ENCODE measurements at regions not wholly inside any gene's neighbourhood (a gene's known extent, or its start where the extent isn't known, plus 50 kb on each side); places are given as distances from the start of the nearest gene placed in this dataset.
A peak's percentile ranks its signal among the peaks of the same experiment; 100 is the strongest.
"Not testable (repeated sequence)": the region's sequence is repeated elsewhere in the genome, so short reads cannot be mapped to it uniquely, and the experiment has no call there.

DNA sequence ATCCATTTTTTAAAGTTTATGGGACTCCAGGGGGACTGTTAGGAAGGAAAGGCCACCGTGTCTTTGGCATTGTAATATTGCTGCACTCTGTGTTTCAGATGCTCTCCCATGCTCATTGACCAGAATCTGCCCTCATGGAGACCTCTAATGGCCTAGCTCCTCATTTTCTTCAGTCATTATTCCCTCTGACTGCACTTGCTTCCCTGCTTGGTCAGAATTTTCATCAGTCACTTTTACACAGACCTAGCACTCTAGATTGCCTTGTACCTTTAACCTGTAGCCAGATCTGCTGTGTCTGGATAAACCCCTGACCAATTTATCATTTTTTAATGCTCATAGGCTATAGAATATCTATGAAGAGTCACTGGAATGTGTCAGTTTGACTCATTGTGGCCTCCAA, 155.5 kb upstream of the NUDT12 start:
- DNase-seq (ENCODE audit: low read depth in 2 of 2) = no peak

DNA sequence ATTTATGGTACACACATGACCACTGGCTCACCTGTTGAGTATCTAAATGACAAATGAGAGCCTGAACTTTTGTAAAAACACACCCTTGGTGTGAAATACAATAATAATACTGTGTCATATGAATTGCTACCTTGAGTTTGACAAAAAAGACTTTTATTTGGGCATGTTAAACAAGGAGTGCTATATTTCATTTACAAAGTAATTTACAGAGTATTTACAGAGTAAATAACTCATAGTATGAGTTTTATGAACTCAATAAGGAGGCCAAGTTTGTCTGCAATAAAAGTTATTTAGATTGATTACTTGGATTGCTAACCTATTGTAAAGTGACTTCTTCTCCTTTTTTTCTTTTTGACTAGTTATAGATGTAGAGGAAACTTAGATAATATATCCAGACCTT, 146.0 kb upstream of the NUDT12 start:
- DNase-seq (ENCODE audit: low read depth in 2 of 2) = no peak

DNA sequence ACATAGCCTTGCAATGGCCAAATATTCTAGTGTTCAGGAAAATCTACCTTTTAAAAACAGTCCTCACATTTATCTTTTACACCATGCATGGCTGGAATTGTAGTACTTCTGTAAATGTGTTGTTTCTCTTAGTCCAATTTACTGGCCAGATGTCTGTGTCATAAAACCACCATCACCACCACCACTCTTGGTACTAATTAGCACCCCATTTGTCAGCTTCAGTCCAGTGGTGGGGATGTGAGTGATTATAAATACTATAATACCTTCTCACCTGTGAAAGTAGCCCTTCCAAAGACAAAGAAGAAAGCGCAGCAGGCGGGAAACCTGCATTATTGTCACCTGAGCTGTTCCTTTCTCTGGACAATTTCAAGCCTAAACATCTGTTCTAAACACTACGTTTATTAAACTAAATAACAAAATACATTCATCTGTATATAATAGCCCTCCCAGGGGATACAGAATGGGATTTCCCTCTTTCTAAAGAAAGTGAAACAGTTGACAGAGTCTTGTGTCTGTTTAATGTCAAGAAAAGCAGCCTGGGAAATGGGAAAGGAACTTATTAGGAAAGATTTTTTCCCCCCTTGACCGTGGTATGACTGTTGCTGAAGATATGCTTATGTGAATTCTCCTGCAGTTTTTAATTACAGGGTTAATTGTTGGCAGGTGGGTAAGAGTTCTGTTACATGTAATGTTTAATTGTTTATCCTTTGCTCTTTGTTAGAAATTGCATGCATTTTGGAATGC, 144.5 kb upstream of the NUDT12 start:
- DNase-seq (ENCODE audit: low read depth in 2 of 2) = no peak

DNA sequence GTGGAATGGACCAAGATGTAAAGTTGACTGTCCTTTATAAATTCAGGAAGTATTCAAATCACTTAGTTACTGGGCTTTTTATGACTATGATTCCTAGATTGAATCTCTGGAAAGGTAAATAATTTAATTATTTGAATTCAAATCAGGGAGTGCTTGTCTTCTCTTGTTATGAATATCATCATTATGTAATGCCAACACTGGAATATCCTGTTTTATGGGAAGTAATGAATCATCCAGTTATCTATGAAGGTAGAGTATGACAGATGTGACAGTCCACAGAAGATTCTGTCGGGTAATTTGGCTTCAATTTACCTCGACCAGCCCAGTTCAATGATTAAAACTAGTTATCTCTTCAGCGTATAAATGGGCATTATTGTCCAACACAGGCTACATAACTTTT, 141.0 kb upstream of the NUDT12 start:
- no peak for DNase-seq (ENCODE audit: low read depth in 2 of 2)

DNA sequence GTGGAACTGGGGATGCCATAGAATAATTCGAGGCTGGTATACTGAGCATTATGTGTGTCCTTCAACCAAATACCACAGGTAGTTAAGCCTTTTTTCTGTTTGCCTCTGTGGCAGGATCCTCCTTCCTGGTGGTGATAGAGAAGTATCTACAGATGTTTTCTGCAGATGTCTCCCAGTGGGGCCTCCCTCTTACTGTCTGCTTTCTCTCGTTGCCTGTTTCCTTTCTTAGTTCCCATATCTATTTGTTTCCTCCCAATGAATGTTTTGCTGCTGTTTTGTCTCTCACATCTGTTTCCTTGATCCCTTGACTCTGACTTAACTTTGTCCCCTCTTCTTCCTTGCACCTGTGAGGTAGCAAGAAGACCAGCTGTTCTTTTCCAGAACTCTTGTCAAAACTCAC, 130.9 kb upstream of the NUDT12 start:
- no peak for DNase-seq (ENCODE audit: low read depth in 2 of 2)

DNA sequence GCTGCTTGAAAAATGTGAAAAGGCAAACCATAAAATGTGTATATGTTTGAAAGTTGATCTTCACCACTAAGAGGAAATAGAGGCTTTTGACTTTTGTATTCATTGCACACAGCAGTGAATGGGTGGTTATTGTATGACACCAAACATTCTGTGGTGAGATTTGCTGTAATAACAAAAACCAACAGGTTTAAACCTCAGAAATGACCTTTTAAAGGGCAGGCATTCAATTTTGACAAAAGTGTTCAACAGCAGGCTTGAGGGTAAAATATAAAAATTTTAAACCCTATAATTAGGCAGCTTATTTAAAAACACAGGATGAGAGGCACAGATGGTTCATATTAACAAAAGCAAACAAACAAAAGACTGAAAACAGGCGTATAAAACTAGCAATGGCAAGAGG, 128.1 kb upstream of the NUDT12 start:
- no peak for DNase-seq (ENCODE audit: low read depth in 2 of 2)

DNA sequence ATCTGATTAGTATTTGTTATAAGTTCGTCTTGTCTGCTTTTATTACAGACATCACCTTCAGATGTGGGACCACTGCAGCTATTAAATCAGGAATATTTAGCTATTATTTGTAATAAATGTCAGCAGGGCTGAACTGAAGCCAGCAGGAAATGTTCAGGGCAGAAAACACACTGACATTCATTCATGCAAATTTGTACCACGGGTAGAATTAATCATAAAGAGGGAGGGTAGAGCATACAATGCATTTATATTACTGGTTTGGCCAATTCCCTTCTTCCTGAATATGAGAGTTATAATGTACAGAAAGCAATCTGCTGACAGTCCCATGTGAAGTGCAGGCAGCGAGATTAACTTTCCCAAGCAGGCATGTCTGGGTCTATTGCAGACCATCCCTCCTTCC, 117.3 kb upstream of the NUDT12 start:
- no peak for DNase-seq (ENCODE audit: low read depth in 2 of 2)

DNA sequence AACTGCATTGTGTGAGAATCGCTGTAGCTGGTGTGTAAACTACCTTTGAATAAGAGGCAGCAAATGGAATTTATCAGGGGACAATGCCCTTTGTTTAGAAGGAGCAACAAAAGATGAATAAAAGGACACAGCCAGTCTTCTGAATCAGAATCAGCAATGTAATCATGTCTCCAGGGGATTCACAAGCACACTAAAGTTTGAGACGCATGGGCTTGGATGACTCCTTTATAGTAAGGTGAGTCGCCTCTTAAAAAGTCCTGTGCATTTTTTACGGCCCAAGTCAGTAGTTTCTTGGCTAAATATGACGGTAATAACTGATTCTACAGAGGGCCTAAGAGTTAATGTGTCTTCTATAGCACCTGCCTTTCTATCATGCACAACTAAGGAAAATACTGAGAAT, 113.6 kb upstream of the NUDT12 start:
- DNase-seq (ENCODE audit: low read depth in 2 of 2) = not testable (repeated sequence)

DNA sequence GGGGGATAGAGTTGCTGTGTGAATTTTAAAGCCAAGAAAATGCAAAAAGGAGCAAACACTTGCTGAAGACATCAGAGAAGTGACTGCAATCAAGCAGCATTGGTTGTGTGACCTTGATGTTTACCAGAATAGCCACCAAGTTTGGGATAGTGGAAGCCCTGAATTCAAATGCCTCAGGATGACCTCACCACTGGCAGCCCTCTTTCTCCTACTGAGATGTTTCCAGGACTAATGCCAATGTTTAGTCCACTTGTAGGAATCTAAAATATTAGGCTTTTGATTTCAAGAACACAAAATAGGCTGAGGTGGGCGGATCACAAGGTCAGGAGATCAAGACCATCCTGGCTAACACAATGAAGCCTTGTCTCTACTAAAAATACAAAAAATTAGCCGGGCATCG, 112.2 kb upstream of the NUDT12 start:
- no peak for DNase-seq (ENCODE audit: low read depth in 2 of 2)

DNA sequence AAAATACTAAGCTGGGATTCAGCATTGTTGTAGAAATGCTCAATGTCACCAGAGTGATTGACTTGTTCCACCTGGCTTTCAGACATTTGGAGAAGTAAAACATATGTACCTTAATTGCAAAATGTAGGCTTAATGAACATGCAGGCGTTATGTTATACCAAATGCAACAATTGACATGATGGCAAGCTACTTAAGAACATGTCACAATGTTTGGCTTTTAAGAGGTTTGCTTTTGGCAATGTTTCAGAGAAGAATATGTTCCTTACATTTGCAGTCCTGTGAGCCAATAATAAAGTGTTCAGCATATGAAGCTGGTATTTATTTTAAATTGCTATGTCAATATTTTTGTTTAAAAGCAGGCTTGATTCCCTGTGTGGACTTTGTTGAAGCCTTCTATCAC, 111.7 kb upstream of the NUDT12 start:
- DNase-seq (ENCODE audit: low read depth in 2 of 2) = no peak

DNA sequence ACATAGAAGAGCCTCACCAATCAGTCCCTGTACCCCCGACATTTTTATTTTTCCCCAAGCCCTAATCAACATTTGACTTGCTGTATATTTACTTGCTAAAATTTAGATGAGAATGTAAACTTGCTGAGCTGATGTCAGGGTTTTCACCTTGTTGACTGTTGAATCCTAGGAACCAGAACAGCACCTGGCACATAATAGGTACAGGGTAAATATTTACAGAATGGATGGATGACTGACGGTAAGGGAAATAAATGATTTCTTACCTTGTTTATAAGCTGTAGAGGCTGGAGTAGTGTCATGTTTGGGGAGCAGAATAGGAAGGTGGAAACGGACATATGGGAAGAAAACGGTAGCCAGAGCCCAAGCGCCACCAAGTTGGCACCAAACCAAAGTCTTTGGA, 107.0 kb upstream of the NUDT12 start:
- DNase-seq (ENCODE audit: low read depth in 2 of 2) = no peak

DNA sequence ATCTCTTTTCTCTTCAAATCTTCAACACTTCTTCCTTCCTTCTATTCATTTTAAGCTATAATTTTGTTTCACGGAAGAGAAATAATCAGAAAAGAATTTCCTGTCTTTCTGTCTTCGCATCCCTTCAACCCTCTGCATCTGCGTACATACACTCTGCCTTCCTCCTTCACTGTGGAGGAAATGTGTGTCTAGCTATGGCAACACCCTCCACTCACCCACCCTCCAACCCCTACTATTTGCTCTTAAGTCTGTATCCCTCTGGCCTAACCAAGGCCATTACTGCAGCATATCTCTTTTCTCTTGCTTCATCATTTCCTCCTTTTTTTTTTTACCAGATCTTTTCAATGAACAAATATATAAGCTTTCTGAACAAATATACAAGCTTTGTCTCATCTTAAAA, 105.7 kb upstream of the NUDT12 start:
- DNase-seq (ENCODE audit: low read depth in 2 of 2) = peak in 1 of 2 donors; percentile 81

DNA sequence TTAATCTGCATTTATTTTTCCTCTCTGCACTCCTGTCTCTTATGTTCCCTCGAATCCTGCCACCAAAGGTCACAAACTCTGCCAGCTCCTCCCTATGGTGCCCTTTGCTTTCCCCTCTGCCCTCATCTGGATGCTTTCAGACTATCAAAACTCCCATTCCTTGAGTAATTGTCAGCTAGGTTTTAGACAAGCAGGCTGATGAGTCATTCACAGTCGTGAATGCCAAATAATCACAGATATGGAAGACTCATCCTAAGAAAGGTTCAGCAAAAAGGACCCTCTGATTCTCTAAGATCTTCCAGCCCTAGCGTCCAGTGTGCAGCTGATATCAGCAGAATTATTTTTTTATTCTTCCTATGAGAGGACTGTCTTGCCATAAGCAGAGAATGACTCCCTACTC, 104.5 kb upstream of the NUDT12 start:
- peak in 1 of 2 donors; percentile 74 for DNase-seq (ENCODE audit: low read depth in 2 of 2)

DNA sequence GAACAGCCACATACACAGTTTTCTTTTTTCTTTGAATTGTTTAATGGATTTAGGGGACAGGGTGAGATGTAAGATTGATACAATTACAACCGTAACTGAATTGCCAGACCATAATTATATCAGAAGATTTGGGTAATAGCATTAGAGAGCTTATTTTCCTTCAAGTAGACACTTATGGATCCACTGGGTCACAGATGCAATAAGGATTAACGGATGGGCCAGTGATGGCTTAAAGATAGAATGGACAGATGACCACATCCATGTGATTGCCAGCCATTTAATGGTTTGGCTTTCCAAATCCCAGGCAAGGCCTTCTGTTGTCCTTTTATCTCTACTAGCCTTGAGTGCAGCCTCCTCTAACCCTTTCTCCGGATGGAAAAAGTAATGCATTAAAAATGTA, 94.7 kb upstream of the NUDT12 start:
- DNase-seq (ENCODE audit: low read depth in 2 of 2) = no peak

DNA sequence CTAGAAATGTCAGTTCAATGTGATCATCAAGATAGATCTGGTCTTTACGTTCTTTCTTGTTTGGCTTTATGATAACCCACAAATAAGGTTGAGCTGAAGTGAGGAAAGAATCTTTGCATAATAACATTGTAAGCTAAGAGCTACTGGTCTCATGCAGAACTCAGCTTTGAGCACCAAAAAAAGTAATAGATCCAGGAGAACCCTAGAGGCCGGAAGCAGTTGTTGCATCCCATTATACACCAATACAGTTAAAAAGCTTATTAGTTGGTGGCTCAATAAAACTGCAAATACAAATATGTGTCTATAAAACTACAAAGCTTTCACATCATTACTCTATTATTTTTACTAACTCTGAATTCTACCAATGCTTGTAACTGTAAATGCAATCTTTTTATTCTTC, 85.5 kb upstream of the NUDT12 start:
- DNase-seq (ENCODE audit: low read depth in 2 of 2) = no peak

DNA sequence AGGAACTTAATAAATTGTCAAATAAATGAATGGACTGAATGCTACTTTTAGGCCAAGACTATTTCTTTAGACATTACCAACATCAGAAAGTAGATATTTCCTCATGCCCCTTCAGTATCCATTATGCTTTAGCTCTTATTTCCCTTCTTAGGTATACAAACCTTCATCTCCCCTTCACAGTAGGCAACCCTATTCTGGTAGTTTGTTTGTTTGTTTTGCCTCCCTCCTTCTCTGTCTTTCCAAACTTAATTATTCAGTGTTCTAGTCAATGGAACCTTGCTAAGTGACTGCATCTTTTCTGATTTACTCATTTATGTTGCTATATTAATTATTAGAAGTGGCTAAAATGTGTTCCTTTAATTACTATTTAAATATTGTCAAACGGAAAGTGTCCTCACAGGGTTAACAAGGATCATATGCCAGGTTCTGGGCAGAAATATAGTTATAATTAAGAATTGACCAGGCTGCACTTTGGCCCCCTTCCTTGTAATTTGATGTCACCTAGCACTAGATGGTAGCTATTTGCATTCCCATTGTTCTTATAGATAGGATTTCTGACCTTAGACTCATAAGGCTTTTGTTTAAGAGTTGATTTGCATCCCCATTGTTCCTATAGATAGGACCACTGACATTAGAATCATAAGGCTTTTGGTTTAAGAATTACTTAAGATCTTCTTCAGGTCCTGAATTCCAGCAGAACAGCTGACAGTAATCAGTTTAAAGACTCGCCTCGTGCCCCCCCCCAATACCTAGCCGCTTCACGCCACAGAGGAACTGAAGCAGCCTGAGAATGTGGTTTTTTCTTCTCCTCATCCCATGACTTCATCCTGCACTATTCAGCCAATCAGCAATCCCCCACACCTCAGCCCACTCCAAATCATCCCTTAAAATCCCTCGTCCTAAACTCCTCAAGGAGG, 84.4 kb upstream of the NUDT12 start:
- DNase-seq (ENCODE audit: low read depth in 2 of 2) = no peak

DNA sequence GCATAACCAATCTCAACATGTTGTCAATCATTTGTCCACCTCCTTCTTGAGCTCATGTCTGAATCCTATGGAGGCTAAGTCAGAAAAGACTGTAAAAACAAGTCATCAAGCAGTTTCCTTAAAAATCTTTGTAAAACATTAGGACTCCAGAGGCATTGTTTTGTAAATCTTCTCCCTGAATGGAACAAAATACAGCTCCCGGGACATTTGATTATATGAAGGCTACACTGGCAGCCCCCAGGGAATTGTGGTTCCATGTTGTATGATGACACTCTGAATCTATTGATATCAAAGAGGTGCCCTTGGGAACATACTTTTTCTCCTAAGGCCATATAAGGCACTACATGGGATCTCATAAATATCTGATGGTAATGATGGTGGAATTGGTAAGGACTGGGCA, 83.2 kb upstream of the NUDT12 start:
- DNase-seq (ENCODE audit: low read depth in 2 of 2) = no peak

DNA sequence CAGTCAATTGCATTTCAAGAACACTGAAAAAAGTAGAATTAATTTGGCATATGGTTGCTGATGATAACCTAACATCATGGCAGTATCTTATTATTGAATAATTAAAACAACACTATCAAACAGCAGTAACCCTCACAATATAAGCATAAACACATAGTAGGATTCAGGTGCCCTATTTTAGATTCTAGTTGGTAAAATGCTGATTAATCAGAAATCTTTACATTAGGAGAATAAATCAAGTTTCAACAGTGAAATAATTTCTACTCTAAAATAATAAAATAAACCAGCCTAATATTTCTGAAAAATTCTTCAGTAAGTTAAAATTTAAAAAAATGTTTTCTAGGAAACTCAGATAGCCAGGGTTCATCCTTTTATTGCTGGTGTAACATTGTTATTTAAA, 76.4 kb upstream of the NUDT12 start:
- DNase-seq (ENCODE audit: low read depth in 2 of 2) = no peak

DNA sequence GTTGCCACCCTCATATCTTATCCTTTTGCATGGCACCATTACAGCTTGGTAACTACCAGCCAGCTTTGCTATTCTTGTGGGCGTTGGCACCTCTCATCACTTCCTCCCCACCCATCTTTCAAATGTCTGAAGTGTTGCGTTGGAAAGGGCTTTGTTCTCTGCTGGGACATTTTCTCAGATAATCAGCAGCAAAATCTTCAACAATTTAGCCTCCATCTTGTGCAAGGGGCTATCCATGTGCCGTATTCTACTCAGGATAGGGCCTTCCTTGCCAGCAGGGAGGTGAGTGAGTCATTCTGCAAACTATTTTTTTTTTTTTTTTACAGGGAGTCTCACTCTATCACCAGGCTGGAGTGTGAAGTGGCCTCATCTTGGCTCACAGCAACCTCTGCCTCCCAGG, 62.1 kb upstream of the NUDT12 start:
- DNase-seq (ENCODE audit: low read depth in 2 of 2) = peak in 1 of 2 donors; percentile 24

DNA sequence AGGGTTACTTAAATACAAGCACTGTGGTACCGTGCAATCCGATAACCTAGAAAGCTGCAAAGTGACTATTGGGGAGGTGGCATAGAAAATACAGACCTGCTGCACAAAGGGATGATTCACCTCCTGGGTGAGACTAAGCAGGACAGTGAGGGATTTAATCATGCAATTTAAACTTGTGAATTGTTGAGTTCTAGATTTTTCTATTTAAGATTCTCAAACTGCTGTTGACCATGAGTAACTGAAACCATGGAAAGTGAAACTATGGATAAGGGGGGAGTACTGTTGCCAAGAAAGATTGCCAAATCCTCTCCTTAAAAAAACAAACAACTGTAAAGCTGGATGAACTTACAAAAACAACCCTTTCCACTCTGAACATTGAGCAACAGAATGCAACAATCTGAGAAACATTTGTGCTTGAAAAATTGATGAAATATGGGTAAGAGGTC, 61.5 kb upstream of the NUDT12 start:
- DNase-seq (ENCODE audit: low read depth in 2 of 2) = peak; percentile 75 to 86

DNA sequence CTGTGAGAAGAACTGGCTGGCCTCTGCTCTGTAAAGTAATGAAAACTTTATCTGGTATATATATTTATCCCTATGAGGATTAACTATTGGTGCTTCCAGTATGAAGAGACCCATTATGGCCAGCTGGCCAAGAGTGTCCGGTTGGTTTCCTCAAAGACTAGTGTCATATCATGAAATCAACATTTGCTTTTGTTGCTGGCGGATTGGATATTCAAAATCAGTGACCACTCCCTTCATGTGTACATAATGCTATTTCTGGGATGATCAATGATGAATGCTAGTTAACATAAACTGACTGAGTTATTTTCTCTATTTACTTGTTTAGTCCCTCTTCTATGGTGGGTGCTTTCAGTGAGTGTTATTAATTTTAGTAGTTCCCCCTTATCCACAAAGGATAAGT, 60.8 kb upstream of the NUDT12 start:
- no peak for DNase-seq (ENCODE audit: low read depth in 2 of 2)

DNA sequence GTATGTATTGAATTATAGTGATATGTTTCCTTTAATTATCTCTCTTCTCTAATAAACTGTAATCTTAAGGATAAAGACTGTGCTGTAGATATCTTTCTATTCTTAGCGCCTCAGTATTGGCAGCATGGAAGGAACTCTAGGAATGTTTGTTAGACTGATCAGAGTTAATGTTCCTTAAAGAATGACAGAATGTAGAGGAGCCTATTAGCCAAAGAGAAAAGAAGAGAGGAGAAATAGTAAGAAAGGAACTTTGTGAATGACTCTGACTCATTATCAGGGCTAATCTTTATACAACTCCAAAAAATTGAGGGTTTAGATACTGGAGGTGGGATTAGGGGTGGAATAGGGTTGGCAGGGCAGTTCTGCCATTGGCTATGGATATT, 59.0 kb upstream of the NUDT12 start:
- DNase-seq (ENCODE audit: low read depth in 2 of 2) = no peak

Data from dermis microvascular lymphatic vessel endothelial cell (primary cell).